ENCODE measurements at regions not wholly inside any gene's neighbourhood (a gene's known extent, or its start where the extent isn't known, plus 50 kb on each side); places are given as distances from the start of the nearest gene placed in this dataset.

- CTCF ChIA-PET, result interaction anchor here (3.2 kb wide), 1 partner anchor 1588 kb away, joined by 14 read pairs; no protein-coding TSS in a partner anchor
- H3K36me3 Mint-ChIP-seq (ENCODE audit: low read depth), result no peaks in the 10 kb centered on the region
- H3K9me3 Mint-ChIP-seq, result no peaks in the 10 kb centered on the region
- TF ChIP-seq CTCF (IDR thresholded peaks at IDR 0.05), result no peak
- POLR2A ChIA-PET, result no interaction called here
- no peak overlapping the region for H3K4me3 Mint-ChIP-seq
- H3K4me1 Mint-ChIP-seq, result no peaks in the 10 kb centered on the region
- H3K27ac Mint-ChIP-seq, result no peak overlapping the region
- no peaks in the 10 kb centered on the region for H3K27me3 Mint-ChIP-seq
- ATAC-seq (ENCODE audit: low read depth), result no peak
- no peak for DNase-seq
- intact Hi-C loops (cut with micrococcal nuclease), result loop anchor here (5.0 kb wide), 3 partner anchors 254 to 1819 kb away; partner anchors contain the start of gene HS3ST3B1
Measured at GRCh38 chr17:13338421-13338820, 263.3 kb downstream of the HS3ST3A1 start.

DNA sequence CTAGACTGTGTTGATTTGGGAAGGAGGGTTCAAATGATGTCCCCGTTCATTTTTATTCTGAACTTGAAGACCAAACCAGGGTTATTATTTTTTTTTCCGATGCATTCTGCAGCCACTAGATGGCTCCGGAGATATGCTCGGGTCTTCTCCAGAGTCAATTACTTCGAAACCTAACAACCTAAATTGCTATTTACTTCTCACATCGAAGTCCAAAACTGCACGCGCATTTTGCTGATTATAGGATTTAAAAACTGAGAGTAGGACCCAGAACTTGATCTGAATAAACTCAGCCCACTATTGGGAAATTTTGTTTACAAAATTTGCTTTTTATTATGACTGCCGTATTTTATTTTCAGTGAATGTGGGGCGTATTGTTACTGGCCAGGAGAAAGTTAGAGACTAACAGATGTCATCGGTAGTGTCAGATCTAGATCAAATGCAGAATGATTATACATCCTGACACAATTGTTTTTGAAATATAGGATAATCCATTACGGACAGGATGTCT lies 263.8 kb downstream of the HS3ST3A1 start:
- H3K27ac Mint-ChIP-seq, result no peak overlapping the region
- CTCF ChIA-PET, result interaction anchor here (3.2 kb wide), 1 partner anchor 1588 kb away, joined by 14 read pairs; no protein-coding TSS in a partner anchor
- peaks cover 2% of the 10 kb centered on the region for H3K9me3 Mint-ChIP-seq
- H3K4me1 Mint-ChIP-seq, result no peaks in the 10 kb centered on the region
- H3K27me3 Mint-ChIP-seq, result no peaks in the 10 kb centered on the region
- no peak overlapping the region for H3K4me3 Mint-ChIP-seq
- no peaks in the 10 kb centered on the region for H3K36me3 Mint-ChIP-seq (ENCODE audit: low read depth)
- TF ChIP-seq CTCF (IDR thresholded peaks at IDR 0.05), result no peak
- intact Hi-C loops (cut with micrococcal nuclease), result loop anchor here (5.0 kb wide), 3 partner anchors 254 to 1819 kb away; partner anchors contain the start of gene HS3ST3B1
- POLR2A ChIA-PET, result no interaction called here
- DNase-seq, result no peak
- ATAC-seq (ENCODE audit: low read depth), result no peak

DNA sequence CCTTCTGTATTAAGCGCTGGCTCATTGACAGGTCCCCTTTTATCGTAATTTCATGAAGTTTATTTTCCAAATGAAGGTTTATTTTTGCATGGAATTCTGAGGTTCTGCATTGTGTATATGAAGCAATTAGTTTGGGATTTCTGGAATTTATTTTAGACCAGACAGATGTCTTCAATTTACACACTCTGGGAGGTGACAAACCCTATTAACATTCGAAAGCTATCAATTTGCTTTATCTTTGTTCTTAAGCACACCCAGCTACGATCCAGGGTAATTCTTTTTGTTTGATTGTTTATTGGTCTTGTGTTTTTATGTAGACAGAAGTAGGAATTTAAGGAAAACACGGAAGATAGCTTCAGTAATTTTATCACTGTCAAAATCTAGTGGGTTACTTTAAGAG lies 264.6 kb downstream of the HS3ST3A1 start:
- H3K4me3 Mint-ChIP-seq, result no peak overlapping the region
- intact Hi-C loops (cut with micrococcal nuclease), result loop anchor here (5.0 kb wide), 3 partner anchors 255 to 1820 kb away; partner anchors contain the start of gene HS3ST3B1
- H3K27ac Mint-ChIP-seq, result no peak overlapping the region
- no peaks in the 10 kb centered on the region for H3K4me1 Mint-ChIP-seq
- peaks cover 2% of the 10 kb centered on the region for H3K9me3 Mint-ChIP-seq
- DNase-seq, result no peak
- no peak for ATAC-seq (ENCODE audit: low read depth)
- H3K27me3 Mint-ChIP-seq, result no peaks in the 10 kb centered on the region
- TF ChIP-seq CTCF (IDR thresholded peaks at IDR 0.05), result no peak
- ChIA-PET CTCF (interaction anchor here (3.2 kb wide), 1 partner anchor 1589 kb away, joined by 14 read pairs; no protein-coding TSS in a partner anchor), POLR2A (no interaction called here)
- no peaks in the 10 kb centered on the region for H3K36me3 Mint-ChIP-seq (ENCODE audit: low read depth)

- Mint-ChIP-seq H3K27me3 (no peaks in the 10 kb centered on the region), H3K9me3 (peaks cover 4% of the 10 kb centered on the region), H3K4me1 (no peaks in the 10 kb centered on the region), H3K4me3 (no peak overlapping the region), H3K27ac (no peak overlapping the region), H3K36me3 (ENCODE audit: low read depth) (no peaks in the 10 kb centered on the region)
- no peak for TF ChIP-seq CTCF (IDR thresholded peaks at IDR 0.05)
- ATAC-seq (ENCODE audit: low read depth) (no peak), DNase-seq (no peak)
- intact Hi-C loops (cut with micrococcal nuclease), result no loop called here
- CTCF ChIA-PET, result no interaction called here
- POLR2A ChIA-PET, result no interaction called here
Measured at GRCh38 chr17:13334374-13334773, 267.4 kb downstream of the HS3ST3A1 start.

GRCh38 chr17:13333661-13334060 lies 268.1 kb downstream of the HS3ST3A1 start:
- ChIA-PET CTCF (no interaction called here), POLR2A (no interaction called here)
- Mint-ChIP-seq H3K27ac (no peak overlapping the region), H3K9me3 (peaks cover 4% of the 10 kb centered on the region), H3K36me3 (ENCODE audit: low read depth) (no peaks in the 10 kb centered on the region), H3K27me3 (no peaks in the 10 kb centered on the region), H3K4me3 (no peak overlapping the region), H3K4me1 (no peaks in the 10 kb centered on the region)
- intact Hi-C loops (cut with micrococcal nuclease), result no loop called here
- no peak for ATAC-seq (ENCODE audit: low read depth)
- TF ChIP-seq CTCF (IDR thresholded peaks at IDR 0.05), result no peak
- no peak for DNase-seq

Data from activated B cell treated with CpG ODN at 0.5 μM for 24 hours (primary cell).